Thyroid gland (tissue), 4 donors: ENCODE measurements at regions not wholly inside any gene's neighbourhood (a gene's known extent, or its start where the extent isn't known, plus 50 kb on each side); places are given as distances from the start of the nearest gene placed in this dataset.
"Not testable (repeated sequence)": the region's sequence is repeated elsewhere in the genome, so short reads cannot be mapped to it uniquely, and the experiment has no call there.

Experiments used
- DNase-seq, 2 donors: peaks; one replicate each; pipeline ENCODE4 v3.0.0-alpha.2; 2019
- H3K27ac ChIP-seq, 3 donors: fragments of 200-600 bp; sonication (generic); 1 replicate in 2 of 3; 2 replicates in 1 of 3; pipeline ENCODE4 v1.5.1; 2016 to 2019; ENCODE audit warnings: mild to moderate bottlenecking in 1 of 3, moderate library complexity in 1 of 3
- H3K27me3 ChIP-seq: fragments of 200-600 bp; sonication (generic); one replicate; pipeline ENCODE4 v1.5.1; 2019
- H3K36me3 ChIP-seq, 2 donors: fragments of 200-600 bp; sonication (generic); one replicate each; pipeline ENCODE4 v1.5.1; 2016 to 2019
- H3K4me1 ChIP-seq, 2 donors: fragments of 200-600 bp; sonication (generic); one replicate each; pipeline ENCODE4 v1.5.1; 2017 to 2019
- H3K4me3 ChIP-seq, 3 donors: fragments of 200-600 bp; sonication (generic); replicated peaks in 1 of 3; 1 replicate in 2 of 3; 2 replicates in 1 of 3; pipeline ENCODE4 v1.5.1; 2016; ENCODE audit warnings: mild to moderate bottlenecking in 1 of 3
- H3K9me3 ChIP-seq: fragments of 200-600 bp; sonication (generic); one replicate; pipeline ENCODE4 v1.5.1; 2017
- CTCF ChIP-seq, 6 experiments: fragments of 200-600 bp in 3 of 6; fragments of 450-650 bp in 3 of 6; sonication (generic) in 3 of 6; IDR thresholded peaks; one replicate each; pipeline ENCODE4 v1.5.1; 2016 to 2019; ENCODE audit warnings: antibody characterized with exemption in 6 of 6, mild to moderate bottlenecking in 2 of 6, inconsistent platforms in 1 of 6, moderate library complexity in 1 of 6
- POLR2A ChIP-seq, 2 donors: fragments of 450-650 bp; IDR thresholded peaks; one replicate each; pipeline ENCODE4 v1.6.1; 2017; ENCODE audit warnings: antibody characterized with exemption in 2 of 2, mild to moderate bottlenecking in 2 of 2, moderate library complexity in 1 of 2
- WGBS, 2 donors: methylation state at CpG; one replicate each; pipeline ENCODE4 v1.1.5; 2017; 5-methylcytosine and 5-hydroxymethylcytosine counted together
- intact Hi-C: fragments of 100-400 bp; cut with DNase I; formaldehyde crosslinking; loops from one replicate; pipeline ENCODE4 v1.15.1; 2023

GRCh38 chr6:166253778-166254204 lies 54.4 kb downstream of the PRR18 start:
- Histone ChIP-seq H3K36me3 (no peaks in the 10 kb centered on the region), H3K4me1 (peaks cover 0 to 8% of the 10 kb centered on the region in 2 donors), H3K27me3 (no peaks in the 10 kb centered on the region), H3K27ac (no peak overlapping the region), H3K4me3 (peak overlapping the region in 1 of 3 donors; percentile 31), H3K9me3 (no peaks in the 10 kb centered on the region)
- DNase-seq: peak; percentile 34 to 45
- WGBS, 2 donors: 3 to 5% methylated on average over 26 of the region's 26 CpGs
- TF ChIP-seq CTCF (IDR thresholded peaks at IDR 0.05): no peak
- TF ChIP-seq POLR2A (IDR thresholded peaks at IDR 0.05): no peak
- intact Hi-C loops: no loop called here

DNA sequence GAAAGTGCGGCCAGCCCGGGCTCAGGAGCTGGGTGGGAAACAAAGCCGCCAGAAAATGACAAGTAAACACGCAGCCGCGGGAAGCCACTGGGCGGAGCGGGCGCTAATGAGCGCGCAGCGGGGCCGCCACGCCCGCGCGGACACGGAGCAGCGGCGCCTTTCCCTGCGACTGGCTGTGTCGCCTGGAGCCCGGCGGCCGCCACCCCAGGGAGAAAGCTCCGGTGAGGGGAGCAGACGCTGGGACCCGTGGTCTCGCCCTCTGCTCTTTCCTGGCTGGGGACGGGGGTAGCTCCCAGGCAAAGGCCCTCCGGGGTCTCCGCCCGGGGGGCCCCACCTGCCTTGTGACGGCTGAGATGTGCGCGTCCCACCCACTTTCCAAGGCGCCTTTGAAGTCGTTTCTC lies 54.9 kb downstream of the PRR18 start:
- Histone ChIP-seq H3K4me1 (peaks cover 0 to 8% of the 10 kb centered on the region in 2 donors), H3K27me3 (no peaks in the 10 kb centered on the region), H3K9me3 (no peaks in the 10 kb centered on the region), H3K27ac (no peak overlapping the region), H3K4me3 (peak overlapping the region in 1 of 3 donors; percentile 31), H3K36me3 (no peaks in the 10 kb centered on the region)
- no peak for TF ChIP-seq CTCF (IDR thresholded peaks at IDR 0.05)
- TF ChIP-seq POLR2A (IDR thresholded peaks at IDR 0.05): no peak
- peak; percentile 30 to 38 for DNase-seq
- 3% methylated on average over 33 to 34 of the region's 38 CpGs for WGBS, 2 donors
- intact Hi-C loops: no loop called here

DNA sequence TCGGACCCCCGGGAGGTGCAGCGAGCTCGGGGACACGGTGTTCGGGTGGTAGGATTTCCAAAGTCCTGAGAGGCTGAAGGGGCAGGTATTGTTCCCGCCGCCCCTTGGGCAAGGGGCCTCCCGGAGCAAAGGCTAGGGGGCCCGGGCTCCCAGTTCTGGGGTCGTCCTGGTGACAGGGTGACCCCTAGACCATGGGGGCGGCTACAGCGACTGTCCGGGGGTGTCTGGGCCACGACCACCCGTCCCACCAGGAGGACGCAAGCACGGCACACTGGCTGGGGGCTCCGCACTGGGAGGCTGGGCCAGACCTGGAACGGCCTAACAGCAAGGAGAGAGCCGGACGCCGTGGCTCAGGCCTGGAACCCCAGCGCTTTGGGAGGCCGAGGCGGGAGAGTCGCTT lies 55.6 kb downstream of the PRR18 start:
- Histone ChIP-seq H3K27ac (no peak overlapping the region), H3K27me3 (no peaks in the 10 kb centered on the region), H3K4me1 (peaks cover 0 to 8% of the 10 kb centered on the region in 2 donors), H3K9me3 (no peaks in the 10 kb centered on the region), H3K36me3 (no peaks in the 10 kb centered on the region), H3K4me3 (no peak overlapping the region)
- WGBS, 2 donors: 82 to 91% methylated on average over 15 to 25 of the region's 27 CpGs
- DNase-seq: no peak
- intact Hi-C loops: no loop called here
- no peak for TF ChIP-seq CTCF (IDR thresholded peaks at IDR 0.05)

GRCh38 chr6:166251655-166252054 lies 56.5 kb downstream of the PRR18 start:
- WGBS, 2 donors: 65 to 78% methylated on average over 6 of the region's 6 CpGs
- H3K9me3 ChIP-seq: no peaks in the 10 kb centered on the region
- H3K27ac ChIP-seq: no peak overlapping the region
- no peak for TF ChIP-seq POLR2A (IDR thresholded peaks at IDR 0.05)
- TF ChIP-seq CTCF (IDR thresholded peaks at IDR 0.05): no peak
- no peak for DNase-seq
- intact Hi-C loops: no loop called here
- H3K27me3 ChIP-seq: no peaks in the 10 kb centered on the region
- H3K36me3 ChIP-seq: no peaks in the 10 kb centered on the region
- no peak overlapping the region for H3K4me3 ChIP-seq
- H3K4me1 ChIP-seq: peaks cover 0 to 8% of the 10 kb centered on the region in 2 donors

DNA sequence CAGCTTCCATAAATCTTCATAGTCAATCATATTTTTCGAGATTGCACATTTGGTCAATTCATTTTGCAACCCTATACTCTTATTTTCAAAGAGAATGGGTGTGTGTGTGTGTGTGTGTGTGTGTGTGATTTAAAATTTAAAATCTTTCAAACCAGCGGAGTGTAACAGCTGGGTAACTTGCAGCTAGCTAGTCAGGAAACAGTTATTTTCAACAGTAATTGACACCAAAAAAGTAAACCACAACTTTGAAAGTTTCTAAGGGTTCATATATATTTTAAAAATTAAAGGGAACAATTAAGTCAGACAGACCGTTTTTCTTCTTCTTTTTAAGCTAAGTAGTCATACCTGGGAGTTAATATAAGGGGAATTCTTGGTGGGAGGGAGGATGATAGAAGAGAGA lies 57.0 kb downstream of the PRR18 start:
- intact Hi-C loops: no loop called here

GRCh38 chr6:166249061-166249785 lies 59.0 kb downstream of the PRR18 start:
- H3K27ac ChIP-seq, DNase-seq, H3K4me3 ChIP-seq, H3K27me3 ChIP-seq, H3K36me3 ChIP-seq, H3K9me3 ChIP-seq, intact Hi-C loops, H3K4me1 ChIP-seq: not testable (repeated sequence)
- 92% methylated on average over 16 of the region's 16 CpGs for WGBS, 2 donors

More for the DNA sequence above, 57.0 kb downstream of the PRR18 start:
- Histone ChIP-seq H3K27ac (no peak overlapping the region), H3K9me3 (no peaks in the 10 kb centered on the region), H3K27me3 (no peaks in the 10 kb centered on the region), H3K4me3 (no peak overlapping the region), H3K36me3 (no peaks in the 10 kb centered on the region), H3K4me1 (peaks cover 0 to 8% of the 10 kb centered on the region in 2 donors)
- no peak for DNase-seq
- TF ChIP-seq POLR2A (IDR thresholded peaks at IDR 0.05): no peak
- TF ChIP-seq CTCF (IDR thresholded peaks at IDR 0.05): no peak
- 63 to 77% methylated on average over 3 of the region's 3 CpGs for WGBS, 2 donors
